Hepatocyte (in vitro differentiated cells): ENCODE measurements at regions not wholly inside any gene's neighbourhood (a gene's known extent, or its start where the extent isn't known, plus 50 kb on each side); places are given as distances from the start of the nearest gene placed in this dataset.

Experiments used
- DNase-seq: peaks from one replicate; pipeline ENCODE4 v3.0.0-alpha.2; 2016; ENCODE audit warnings: low spot score
- H2AFZ ChIP-seq: fragments of 200-600 bp; sonication (generic); 2 replicates; pipeline ENCODE4 v1.6.0; 2016; ENCODE audit warnings: antibody characterized with exemption, mild to moderate bottlenecking
- H3K27ac ChIP-seq: fragments of 200-600 bp; sonication (generic); 2 replicates; pipeline ENCODE4 v1.5.1; 2016; ENCODE audit warnings: mild to moderate bottlenecking
- H3K27me3 ChIP-seq: fragments of 200-600 bp; sonication (generic); 2 replicates; pipeline ENCODE4 v1.6.1; 2016
- H3K36me3 ChIP-seq: fragments of 200-600 bp; sonication (generic); replicated peaks from 2 replicates; pipeline ENCODE4 v1.5.1; 2016; ENCODE audit warnings: low read depth; ENCODE audit not compliant: insufficient read depth
- H3K4me1 ChIP-seq: fragments of 200-600 bp; sonication (generic); 2 replicates; pipeline ENCODE4 v1.5.1; 2016; ENCODE audit warnings: mild to moderate bottlenecking, moderate library complexity; ENCODE audit not compliant: insufficient read depth
- H3K4me2 ChIP-seq: fragments of 200-600 bp; sonication (generic); 2 replicates; pipeline ENCODE4 v1.6.0; 2016
- H3K4me3 ChIP-seq: fragments of 200-600 bp; sonication (generic); 2 replicates; pipeline ENCODE4 v1.5.1; 2016; ENCODE audit warnings: mild to moderate bottlenecking
- H3K79me2 ChIP-seq: fragments of 200-600 bp; sonication (generic); 2 replicates; pipeline ENCODE4 v1.6.0; 2017; ENCODE audit warnings: mild to moderate bottlenecking
- H3K9me2 ChIP-seq: fragments of 200-600 bp; sonication (generic); replicated peaks from 2 replicates; pipeline ENCODE4 v1.6.0; 2017; ENCODE audit warnings: mild to moderate bottlenecking; ENCODE audit not compliant: insufficient read depth
- H3K9me3 ChIP-seq: fragments of 200-600 bp; sonication (generic); 2 replicates; pipeline ENCODE4 v1.5.1; 2016; ENCODE audit warnings: low read depth, mild to moderate bottlenecking
- H4K20me1 ChIP-seq: fragments of 200-600 bp; sonication (generic); 2 replicates; pipeline ENCODE4 v1.6.0; 2016; ENCODE audit warnings: mild to moderate bottlenecking; ENCODE audit not compliant: insufficient read depth, poor library complexity, severe bottlenecking
- CTCF ChIP-seq: fragments of 200-600 bp; sonication (generic); IDR thresholded peaks from 2 replicates; pipeline ENCODE4 v1.5.1; 2016; ENCODE audit warnings: antibody characterized with exemption, mild to moderate bottlenecking; ENCODE audit not compliant: poor library complexity
- EZH2 ChIP-seq: fragments of 200-600 bp; sonication (generic); IDR thresholded peaks from 2 replicates; pipeline ENCODE4 v1.6.1; 2016; ENCODE audit warnings: antibody characterized with exemption, mild to moderate bottlenecking, borderline replicate concordance
- EZH2phosphoT487 ChIP-seq: fragments of 200-600 bp; sonication (generic); IDR thresholded peaks from one replicate; pipeline ENCODE4 v1.6.1; 2018; ENCODE audit warnings: antibody characterized with exemption, mild to moderate bottlenecking, low read depth, moderate library complexity; ENCODE audit not compliant: unreplicated experiment, severe bottlenecking
- WGBS: methylation state at CpG from one replicate; pipeline ENCODE4 v1.1.6; 2016; ENCODE audit warnings: low lambda C conversion rate; ENCODE audit errors: missing lambda C conversion rate; 5-methylcytosine and 5-hydroxymethylcytosine counted together

- Histone ChIP-seq H3K27ac (no peak overlapping the region), H3K79me2 (no peaks in the 10 kb centered on the region), H2AFZ (no peak overlapping the region), H3K9me2 (no peaks in the 10 kb centered on the region), H3K4me3 (no peak overlapping the region), H3K27me3 (no peaks in the 10 kb centered on the region), H3K36me3 (no peaks in the 10 kb centered on the region), H4K20me1 (no peaks in the 10 kb centered on the region), H3K9me3 (no peaks in the 10 kb centered on the region), H3K4me1 (no peaks in the 10 kb centered on the region), H3K4me2 (no peak overlapping the region)
- DNase-seq: no peak
- TF ChIP-seq EZH2phosphoT487 (no peak), EZH2 (no peak), CTCF (no peak)
- 94% methylated on average over 9 of the region's 9 CpGs for WGBS
Observed at GRCh38 chr12:125434131-125434530, 368.9 kb downstream of the AACS start.

- no peaks in the 10 kb centered on the region for H3K36me3 ChIP-seq
- no peak overlapping the region for H3K4me3 ChIP-seq
- no peaks in the 10 kb centered on the region for H3K4me1 ChIP-seq
- no peak overlapping the region for H3K27ac ChIP-seq
- H3K79me2 ChIP-seq: no peaks in the 10 kb centered on the region
- H4K20me1 ChIP-seq: no peaks in the 10 kb centered on the region
- no peak overlapping the region for H3K4me2 ChIP-seq
- H3K27me3 ChIP-seq: no peaks in the 10 kb centered on the region
- H2AFZ ChIP-seq: no peak overlapping the region
- no peak for TF ChIP-seq EZH2phosphoT487
- H3K9me3 ChIP-seq: no peaks in the 10 kb centered on the region
- H3K9me2 ChIP-seq: no peaks in the 10 kb centered on the region
- 91% methylated on average over 8 of the region's 8 CpGs for WGBS
- no peak for DNase-seq
Observed at GRCh38 chr12:125434936-125435443, 369.8 kb downstream of the AACS start.

GRCh38 chr12:125435871-125436270, 370.6 kb downstream of the AACS start:
- H2AFZ ChIP-seq: no peak overlapping the region
- no peak overlapping the region for H3K27ac ChIP-seq
- H3K9me3 ChIP-seq: no peaks in the 10 kb centered on the region
- H3K79me2 ChIP-seq: no peaks in the 10 kb centered on the region
- H3K9me2 ChIP-seq: no peaks in the 10 kb centered on the region
- H3K4me3 ChIP-seq: no peak overlapping the region
- no peaks in the 10 kb centered on the region for H3K27me3 ChIP-seq
- 95% methylated on average over 7 of the region's 7 CpGs for WGBS
- no peaks in the 10 kb centered on the region for H3K36me3 ChIP-seq
- TF ChIP-seq CTCF (no peak), EZH2phosphoT487 (no peak), EZH2 (no peak)
- H4K20me1 ChIP-seq: no peaks in the 10 kb centered on the region
- H3K4me1 ChIP-seq: no peaks in the 10 kb centered on the region
- no peak overlapping the region for H3K4me2 ChIP-seq
- no peak for DNase-seq

- H3K36me3 ChIP-seq: no peaks in the 10 kb centered on the region
- H2AFZ ChIP-seq: no peak overlapping the region
- no peaks in the 10 kb centered on the region for H3K9me2 ChIP-seq
- no peak overlapping the region for H3K4me2 ChIP-seq
- no peaks in the 10 kb centered on the region for H3K9me3 ChIP-seq
- no peaks in the 10 kb centered on the region for H3K4me1 ChIP-seq
- DNase-seq: no peak
- H3K27ac ChIP-seq: no peak overlapping the region
- H4K20me1 ChIP-seq: no peaks in the 10 kb centered on the region
- no peak overlapping the region for H3K4me3 ChIP-seq
- H3K79me2 ChIP-seq: no peaks in the 10 kb centered on the region
- H3K27me3 ChIP-seq: no peaks in the 10 kb centered on the region
- TF ChIP-seq EZH2phosphoT487 (no peak), CTCF (no peak), EZH2 (no peak)
- WGBS: 90% methylated on average over 2 of the region's 2 CpGs
Observed at GRCh38 chr12:125436686-125437085, 371.5 kb downstream of the AACS start.
